RWPE2 (cell line): ENCODE measurements at regions not wholly inside any gene's neighbourhood (a gene's known extent, or its start where the extent isn't known, plus 50 kb on each side); places are given as distances from the start of the nearest gene placed in this dataset.
"Not testable (repeated sequence)": the region's sequence is repeated elsewhere in the genome, so short reads cannot be mapped to it uniquely, and the experiment has no call there.

Experiments
- ATAC-seq: fragments of 200-7000 bp; cut with Tn5 transposase; 3 replicates; pipeline ENCODE4 v1.9.1; 2021; ENCODE audit warnings: low read depth
- DNase-seq: peaks from one replicate; pipeline ENCODE4 v3.0.0-alpha.2; 2020; ENCODE audit warnings: low spot score
- H3K27ac ChIP-seq: fragments of 450-650 bp; 2 replicates; pipeline ENCODE4 v1.5.1; 2017; ENCODE audit warnings: mild to moderate bottlenecking; ENCODE audit not compliant: poor library complexity, severe bottlenecking
- H3K27me3 ChIP-seq: fragments of 250-450 bp; sonication (Bioruptor Pico); 2 replicates; pipeline ENCODE4 v1.5.1; 2021; ENCODE audit warnings: mild to moderate bottlenecking, moderate library complexity; ENCODE audit not compliant: insufficient read depth, poor library complexity, severe bottlenecking
- H3K36me3 ChIP-seq: fragments of 250-450 bp; sonication (Bioruptor Pico); 2 replicates; pipeline ENCODE4 v1.5.1; 2020; ENCODE audit warnings: low read depth, mild to moderate bottlenecking, moderate library complexity
- H3K4me1 ChIP-seq: fragments of 250-450 bp; sonication (Bioruptor Pico); 2 replicates; pipeline ENCODE4 v1.5.1; 2021; ENCODE audit warnings: mild to moderate bottlenecking, moderate library complexity; ENCODE audit not compliant: insufficient read depth, poor library complexity, severe bottlenecking
- H3K4me3 ChIP-seq: fragments of 250-450 bp; sonication (Bioruptor Pico); 2 replicates; pipeline ENCODE4 v1.5.1; 2021; ENCODE audit warnings: mild to moderate bottlenecking, moderate library complexity; ENCODE audit not compliant: severe bottlenecking
- H3K9me3 ChIP-seq: fragments of 250-450 bp; sonication (Bioruptor Pico); 2 replicates; pipeline ENCODE4 v1.5.1; 2021; ENCODE audit warnings: mild to moderate bottlenecking, moderate library complexity; ENCODE audit not compliant: severe bottlenecking
- TF ChIP-seq, protein P1 (sequence below): fragments of 450-650 bp; IDR thresholded peaks from one replicate; pipeline ENCODE4 v1.5.1; 2017; ENCODE audit warnings: mild to moderate bottlenecking, moderate library complexity; ENCODE audit not compliant: poor library complexity, severe bottlenecking

DNA sequence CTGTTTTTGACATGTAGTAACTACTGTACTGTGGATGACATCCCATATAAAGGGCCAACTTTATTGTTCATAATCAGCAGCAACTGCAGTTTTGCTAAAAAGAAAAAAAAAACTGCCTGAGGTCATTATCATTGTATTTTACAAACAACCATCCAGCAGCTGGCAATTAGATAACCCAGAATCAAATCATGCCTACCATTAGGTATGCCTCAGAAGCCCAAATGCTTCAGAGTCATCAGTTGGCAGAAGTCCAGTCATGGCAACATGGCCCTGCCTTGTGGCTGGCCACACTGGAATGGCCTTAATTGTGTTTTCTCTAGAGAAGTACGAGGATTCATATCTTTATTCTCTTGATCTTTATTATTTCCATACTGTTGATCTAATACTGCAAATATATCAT is 462.4 kb upstream of the NRSN1 start:
- TF ChIP-seq, protein P1, sequence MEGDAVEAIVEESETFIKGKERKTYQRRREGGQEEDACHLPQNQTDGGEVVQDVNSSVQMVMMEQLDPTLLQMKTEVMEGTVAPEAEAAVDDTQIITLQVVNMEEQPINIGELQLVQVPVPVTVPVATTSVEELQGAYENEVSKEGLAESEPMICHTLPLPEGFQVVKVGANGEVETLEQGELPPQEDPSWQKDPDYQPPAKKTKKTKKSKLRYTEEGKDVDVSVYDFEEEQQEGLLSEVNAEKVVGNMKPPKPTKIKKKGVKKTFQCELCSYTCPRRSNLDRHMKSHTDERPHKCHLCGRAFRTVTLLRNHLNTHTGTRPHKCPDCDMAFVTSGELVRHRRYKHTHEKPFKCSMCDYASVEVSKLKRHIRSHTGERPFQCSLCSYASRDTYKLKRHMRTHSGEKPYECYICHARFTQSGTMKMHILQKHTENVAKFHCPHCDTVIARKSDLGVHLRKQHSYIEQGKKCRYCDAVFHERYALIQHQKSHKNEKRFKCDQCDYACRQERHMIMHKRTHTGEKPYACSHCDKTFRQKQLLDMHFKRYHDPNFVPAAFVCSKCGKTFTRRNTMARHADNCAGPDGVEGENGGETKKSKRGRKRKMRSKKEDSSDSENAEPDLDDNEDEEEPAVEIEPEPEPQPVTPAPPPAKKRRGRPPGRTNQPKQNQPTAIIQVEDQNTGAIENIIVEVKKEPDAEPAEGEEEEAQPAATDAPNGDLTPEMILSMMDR, result no peak
- no peak for ATAC-seq
- no peaks in the 10 kb centered on the region for H3K4me1 ChIP-seq

DNA sequence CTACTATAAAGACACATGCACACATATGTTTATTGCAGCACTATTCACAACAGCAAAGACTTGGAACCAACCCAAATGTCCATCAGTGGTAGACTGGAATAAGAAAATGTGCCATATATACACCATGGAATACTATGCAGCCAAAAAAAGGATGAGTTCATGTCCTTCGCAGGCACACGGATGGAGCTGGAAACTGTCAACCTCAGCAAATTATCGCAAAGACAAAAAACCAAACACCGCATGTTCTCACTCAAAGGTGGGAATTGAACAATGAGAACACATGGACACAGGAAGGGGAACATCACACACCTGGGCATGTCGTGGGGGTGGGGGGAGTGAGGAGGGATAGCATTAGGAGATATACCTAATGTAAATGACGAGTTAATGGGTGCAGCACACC is 460.1 kb upstream of the NRSN1 start:
- not testable (repeated sequence) for H3K27ac ChIP-seq, H3K4me1 ChIP-seq, H3K9me3 ChIP-seq, H3K36me3 ChIP-seq, ATAC-seq, H3K27me3 ChIP-seq, DNase-seq, H3K4me3 ChIP-seq

More for the DNA sequence above, 462.4 kb upstream of the NRSN1 start:
- Histone ChIP-seq H3K27ac (no peak overlapping the region), H3K9me3 (no peaks in the 10 kb centered on the region), H3K4me3 (no peak overlapping the region), H3K36me3 (no peaks in the 10 kb centered on the region), H3K27me3 (no peaks in the 10 kb centered on the region)
- no peak for DNase-seq

DNA sequence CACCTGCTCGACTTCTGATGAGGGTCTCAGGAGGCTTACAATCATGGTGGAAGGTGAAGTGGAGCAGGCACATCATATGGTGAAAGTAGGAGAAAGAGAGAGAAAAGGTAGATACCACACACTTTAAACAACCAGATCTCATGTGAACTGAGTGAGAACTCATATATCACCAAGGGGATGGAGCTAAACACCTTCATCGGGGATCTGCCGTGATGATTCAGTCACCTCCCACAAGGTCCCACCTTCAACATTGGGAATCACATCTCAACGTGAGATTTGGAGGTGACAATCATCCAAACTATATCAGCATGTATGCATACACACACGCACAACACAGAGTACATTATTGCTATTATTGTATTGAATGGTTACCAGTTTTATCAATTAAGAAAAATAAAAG is 453.3 kb upstream of the NRSN1 start:
- DNase-seq (no peak), ATAC-seq (no peak)
- Histone ChIP-seq H3K27ac (no peak overlapping the region), H3K9me3 (no peaks in the 10 kb centered on the region), H3K4me3 (no peak overlapping the region), H3K4me1 (no peaks in the 10 kb centered on the region), H3K27me3 (no peaks in the 10 kb centered on the region), H3K36me3 (no peaks in the 10 kb centered on the region)
- TF ChIP-seq, protein P1, result no peak

DNA sequence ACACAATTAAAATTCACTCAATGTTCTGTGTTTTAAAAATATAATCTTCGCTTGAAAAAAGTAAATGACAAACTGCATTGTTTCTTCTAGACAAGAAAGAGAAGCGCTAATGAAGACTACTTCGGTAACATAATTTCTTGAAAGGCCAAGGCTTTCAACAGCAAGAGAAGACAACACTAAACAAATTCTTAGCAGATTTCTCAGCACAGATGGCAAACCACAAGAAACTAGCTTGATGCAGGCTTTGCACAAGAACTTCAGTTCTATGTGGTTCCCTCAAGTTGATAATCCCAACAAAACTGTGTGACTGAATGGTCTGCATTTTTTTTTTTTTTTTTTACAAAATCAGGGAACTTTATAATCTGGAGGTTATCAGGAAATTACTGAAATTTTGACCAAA is 447.4 kb upstream of the NRSN1 start:
- TF ChIP-seq, protein P1, result no peak
- H3K27ac ChIP-seq, result no peak overlapping the region
- no peaks in the 10 kb centered on the region for H3K4me1 ChIP-seq
- ATAC-seq, result no peak
- no peak for DNase-seq
- H3K9me3 ChIP-seq, result no peaks in the 10 kb centered on the region
- no peak overlapping the region for H3K4me3 ChIP-seq
- no peaks in the 10 kb centered on the region for H3K27me3 ChIP-seq
- no peaks in the 10 kb centered on the region for H3K36me3 ChIP-seq

DNA sequence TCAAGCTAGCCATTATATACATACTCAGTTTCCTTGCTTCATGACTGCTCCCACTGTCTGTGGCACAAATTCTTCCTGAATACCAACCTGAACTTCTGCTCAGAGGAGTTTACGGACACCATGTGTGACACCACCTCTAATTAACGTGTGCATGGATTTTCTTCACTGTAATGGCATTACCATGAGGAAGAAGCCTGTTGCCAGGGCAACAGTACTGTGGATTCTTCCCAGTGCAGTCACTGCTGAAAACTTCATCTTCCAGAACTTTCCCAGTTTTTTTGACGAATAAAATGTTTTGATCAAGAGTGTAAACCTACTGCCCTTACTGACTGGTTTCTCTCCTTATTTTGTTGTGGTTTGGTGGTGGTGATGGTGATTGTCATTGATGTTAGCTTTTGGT is 444.3 kb upstream of the NRSN1 start:
- no peak for ATAC-seq
- no peak for DNase-seq
- TF ChIP-seq, protein P1, result no peak
- Histone ChIP-seq H3K9me3 (no peaks in the 10 kb centered on the region), H3K4me1 (no peaks in the 10 kb centered on the region), H3K36me3 (no peaks in the 10 kb centered on the region), H3K4me3 (no peak overlapping the region), H3K27me3 (no peaks in the 10 kb centered on the region), H3K27ac (no peak overlapping the region)

DNA sequence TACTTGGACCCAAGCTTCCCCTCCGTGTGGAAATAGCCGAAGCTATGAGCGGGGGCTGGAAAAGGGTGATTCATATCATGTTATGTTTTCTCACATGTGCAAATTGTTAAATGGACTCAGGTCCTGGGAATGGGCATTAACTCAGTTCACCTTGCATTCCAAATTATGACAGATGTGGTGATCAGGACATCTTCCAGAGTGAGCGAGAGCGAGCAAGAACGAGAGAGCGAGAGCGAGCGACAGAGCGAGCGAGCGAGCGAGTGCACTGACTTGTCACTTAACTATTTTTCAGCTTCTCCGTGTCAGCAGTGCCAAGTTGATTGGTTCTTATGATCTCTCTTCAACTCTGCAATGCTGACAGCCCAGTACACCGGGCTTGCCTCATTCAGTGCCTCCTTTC is 437.4 kb upstream of the NRSN1 start:
- Histone ChIP-seq H3K27me3 (no peaks in the 10 kb centered on the region), H3K27ac (no peak overlapping the region), H3K36me3 (no peaks in the 10 kb centered on the region), H3K9me3 (no peaks in the 10 kb centered on the region), H3K4me1 (no peaks in the 10 kb centered on the region), H3K4me3 (no peak overlapping the region)
- ATAC-seq (no peak), DNase-seq (no peak)
- TF ChIP-seq, protein P1, result no peak
